Spleen (tissue), 7 donors: ENCODE measurements at regions not wholly inside any gene's neighbourhood (a gene's known extent, or its start where the extent isn't known, plus 50 kb on each side); places are given as distances from the start of the nearest gene placed in this dataset.

Source experiments
- POLR2A ChIP-seq, 3 donors: fragments of 450-650 bp; IDR thresholded peaks; one replicate each; pipeline ENCODE4 v1.5.1; 2017; ENCODE audit warnings: antibody characterized with exemption in 3 of 3, mild to moderate bottlenecking in 1 of 3
- POLR2AphosphoS5 ChIP-seq, 3 donors: sonication (generic); formaldehyde crosslinking; IDR thresholded peaks; one replicate each; pipeline ENCODE4 v1.5.1; 2017; ENCODE audit warnings: antibody characterized with exemption in 3 of 3
- TF ChIP-seq, protein P1 (sequence below), 11 experiments: fragments of 200-600 bp in 7 of 11; fragments of 450-650 bp in 4 of 11; sonication (generic) in 4 of 11; IDR thresholded peaks in 8 of 11; conservative IDR thresholded peaks in 3 of 11; 1 replicate in 7 of 11; 2 replicates in 4 of 11; pipeline versions ENCODE4 v1.4.0 to v1.8.0; 2016 to 2021; ENCODE audit warnings: antibody characterized with exemption in 11 of 11, inconsistent platforms in 4 of 11, mild to moderate bottlenecking in 1 of 11
- donor health status: DM: no; HTN: no; CAD: no; lungs with moderate emphysema.
- donor health status: DM: no; HTN: no; CAD: no.
- donor health status: DM: no; HTN: no; CAD: no.

DNA sequence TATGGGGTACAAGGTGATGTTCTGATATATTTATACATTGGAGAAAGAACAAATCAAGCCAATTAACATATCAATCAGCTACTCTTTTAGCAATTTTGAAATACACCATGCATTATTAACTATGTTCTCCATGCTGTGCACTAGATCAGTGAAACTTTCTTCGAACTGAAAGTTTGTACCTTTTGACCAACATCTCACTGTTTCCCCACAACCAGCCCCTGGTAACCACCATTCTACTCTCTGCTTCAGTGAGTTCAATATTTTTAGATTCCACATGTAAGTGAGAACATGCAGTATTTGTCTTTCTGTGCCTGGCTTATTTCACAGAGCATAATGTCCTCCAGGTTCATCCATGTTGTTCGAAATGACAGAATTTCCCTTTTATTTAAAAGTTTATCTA lies 246.1 kb upstream of the VCX start:
- no peak for TF ChIP-seq POLR2AphosphoS5 (IDR thresholded peaks at IDR 0.05)
- TF ChIP-seq, protein P1, sequence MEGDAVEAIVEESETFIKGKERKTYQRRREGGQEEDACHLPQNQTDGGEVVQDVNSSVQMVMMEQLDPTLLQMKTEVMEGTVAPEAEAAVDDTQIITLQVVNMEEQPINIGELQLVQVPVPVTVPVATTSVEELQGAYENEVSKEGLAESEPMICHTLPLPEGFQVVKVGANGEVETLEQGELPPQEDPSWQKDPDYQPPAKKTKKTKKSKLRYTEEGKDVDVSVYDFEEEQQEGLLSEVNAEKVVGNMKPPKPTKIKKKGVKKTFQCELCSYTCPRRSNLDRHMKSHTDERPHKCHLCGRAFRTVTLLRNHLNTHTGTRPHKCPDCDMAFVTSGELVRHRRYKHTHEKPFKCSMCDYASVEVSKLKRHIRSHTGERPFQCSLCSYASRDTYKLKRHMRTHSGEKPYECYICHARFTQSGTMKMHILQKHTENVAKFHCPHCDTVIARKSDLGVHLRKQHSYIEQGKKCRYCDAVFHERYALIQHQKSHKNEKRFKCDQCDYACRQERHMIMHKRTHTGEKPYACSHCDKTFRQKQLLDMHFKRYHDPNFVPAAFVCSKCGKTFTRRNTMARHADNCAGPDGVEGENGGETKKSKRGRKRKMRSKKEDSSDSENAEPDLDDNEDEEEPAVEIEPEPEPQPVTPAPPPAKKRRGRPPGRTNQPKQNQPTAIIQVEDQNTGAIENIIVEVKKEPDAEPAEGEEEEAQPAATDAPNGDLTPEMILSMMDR (IDR thresholded peaks at IDR 0.05 in 8 of 11, conservative IDR thresholded peaks at IDR 0.05 in 3 of 11): no peak
- TF ChIP-seq POLR2A (IDR thresholded peaks at IDR 0.05): no peak
